GM10266 (cell line): ENCODE measurements at regions not wholly inside any gene's neighbourhood (a gene's known extent, or its start where the extent isn't known, plus 50 kb on each side); places are given as distances from the start of the nearest gene placed in this dataset.
A peak's percentile ranks its signal among the peaks of the same experiment; 100 is the strongest.

Experiments
- DNase-seq: peaks from one replicate; pipeline ENCODE4 v3.0.0; 2012; ENCODE audit errors: extremely low spot score
- TF ChIP-seq, protein P1 (sequence below): IDR thresholded peaks from 2 replicates; pipeline ENCODE4 v1.5.1; 2012; ENCODE audit warnings: mild to moderate bottlenecking, low read depth; ENCODE audit not compliant: control insufficient read depth, insufficient read depth; ENCODE audit errors: missing control alignments

DNA sequence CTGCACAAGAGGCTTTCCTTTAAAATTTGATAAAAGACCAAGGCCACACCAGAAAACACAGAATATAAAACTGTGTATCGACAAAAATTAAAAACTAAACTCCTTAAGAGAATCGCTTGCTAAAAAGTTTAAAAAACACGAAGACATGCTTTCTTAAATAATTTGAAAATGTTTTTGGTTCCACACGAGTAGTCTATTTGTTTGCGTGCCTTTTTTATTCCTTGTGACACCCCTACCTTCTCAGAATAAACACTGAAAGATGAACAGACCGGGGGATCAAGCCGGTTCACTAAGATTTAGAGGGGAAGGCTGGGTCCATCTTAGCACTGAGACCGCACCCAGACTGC is 256.4 kb upstream of the STARD13 start:
- TF ChIP-seq, protein P1, sequence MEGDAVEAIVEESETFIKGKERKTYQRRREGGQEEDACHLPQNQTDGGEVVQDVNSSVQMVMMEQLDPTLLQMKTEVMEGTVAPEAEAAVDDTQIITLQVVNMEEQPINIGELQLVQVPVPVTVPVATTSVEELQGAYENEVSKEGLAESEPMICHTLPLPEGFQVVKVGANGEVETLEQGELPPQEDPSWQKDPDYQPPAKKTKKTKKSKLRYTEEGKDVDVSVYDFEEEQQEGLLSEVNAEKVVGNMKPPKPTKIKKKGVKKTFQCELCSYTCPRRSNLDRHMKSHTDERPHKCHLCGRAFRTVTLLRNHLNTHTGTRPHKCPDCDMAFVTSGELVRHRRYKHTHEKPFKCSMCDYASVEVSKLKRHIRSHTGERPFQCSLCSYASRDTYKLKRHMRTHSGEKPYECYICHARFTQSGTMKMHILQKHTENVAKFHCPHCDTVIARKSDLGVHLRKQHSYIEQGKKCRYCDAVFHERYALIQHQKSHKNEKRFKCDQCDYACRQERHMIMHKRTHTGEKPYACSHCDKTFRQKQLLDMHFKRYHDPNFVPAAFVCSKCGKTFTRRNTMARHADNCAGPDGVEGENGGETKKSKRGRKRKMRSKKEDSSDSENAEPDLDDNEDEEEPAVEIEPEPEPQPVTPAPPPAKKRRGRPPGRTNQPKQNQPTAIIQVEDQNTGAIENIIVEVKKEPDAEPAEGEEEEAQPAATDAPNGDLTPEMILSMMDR = no peak
- DNase-seq = no peak

DNA sequence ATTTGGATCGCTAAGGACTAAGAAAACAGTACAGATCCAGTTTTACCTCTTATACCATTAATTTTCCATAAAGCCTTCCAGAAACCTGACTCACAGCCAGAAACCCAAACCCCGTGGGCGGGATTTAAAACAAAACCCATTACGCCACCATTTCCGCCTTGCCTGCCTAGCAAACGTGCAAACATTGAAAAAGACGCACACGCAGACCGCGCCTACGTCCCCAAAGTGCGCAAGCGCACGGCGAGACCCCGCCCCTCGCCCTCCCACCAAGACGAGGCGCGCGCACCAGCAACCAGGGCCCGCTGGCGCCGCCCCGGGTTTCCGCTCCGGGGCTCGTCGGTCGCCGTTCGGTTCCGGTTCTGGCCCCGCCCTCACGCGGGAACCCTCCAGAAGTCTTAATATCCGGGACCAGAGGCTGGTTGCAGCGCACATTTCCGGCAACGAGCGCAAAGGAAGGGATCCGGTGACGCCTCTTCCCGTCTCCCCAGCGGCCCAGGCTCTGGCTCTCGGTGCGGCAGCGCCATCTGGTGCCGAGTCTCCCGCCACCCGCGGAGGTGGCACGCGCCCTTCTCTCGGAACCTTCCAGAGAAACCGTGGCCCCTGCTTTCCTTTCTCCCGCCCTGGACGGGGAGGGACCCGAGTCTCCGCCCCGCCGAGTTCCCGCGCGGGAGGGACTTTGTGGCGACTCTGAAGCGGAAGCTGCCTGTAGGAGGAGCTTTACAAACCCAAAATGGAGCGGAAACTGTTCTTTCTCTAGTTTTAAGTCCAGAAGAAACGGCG is 256.9 kb upstream of the STARD13 start:
- peak; percentile 87 for DNase-seq

DNA sequence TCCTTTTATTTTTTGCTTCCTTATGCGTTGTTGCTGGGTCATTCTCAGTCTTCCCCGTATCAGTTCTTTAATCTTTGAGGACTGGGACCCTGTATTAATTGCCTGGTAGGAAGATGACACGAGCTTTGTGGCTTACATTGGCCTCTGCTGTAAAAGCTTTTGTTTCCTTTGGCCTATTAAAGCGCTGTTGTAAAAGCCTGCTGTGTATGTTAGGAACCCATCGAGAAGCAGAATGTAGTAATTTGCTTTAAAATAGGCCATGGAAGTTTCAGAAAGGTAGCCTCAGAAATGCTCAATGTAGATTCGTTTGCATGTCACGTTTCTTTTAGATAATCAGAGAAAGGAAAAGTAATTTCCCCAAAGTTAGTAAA is 257.5 kb upstream of the STARD13 start:
- TF ChIP-seq, protein P1 = no peak
- DNase-seq = no peak

More for the DNA sequence above, 256.9 kb upstream of the STARD13 start:
- TF ChIP-seq, protein P1 = peak; percentile 91

DNA sequence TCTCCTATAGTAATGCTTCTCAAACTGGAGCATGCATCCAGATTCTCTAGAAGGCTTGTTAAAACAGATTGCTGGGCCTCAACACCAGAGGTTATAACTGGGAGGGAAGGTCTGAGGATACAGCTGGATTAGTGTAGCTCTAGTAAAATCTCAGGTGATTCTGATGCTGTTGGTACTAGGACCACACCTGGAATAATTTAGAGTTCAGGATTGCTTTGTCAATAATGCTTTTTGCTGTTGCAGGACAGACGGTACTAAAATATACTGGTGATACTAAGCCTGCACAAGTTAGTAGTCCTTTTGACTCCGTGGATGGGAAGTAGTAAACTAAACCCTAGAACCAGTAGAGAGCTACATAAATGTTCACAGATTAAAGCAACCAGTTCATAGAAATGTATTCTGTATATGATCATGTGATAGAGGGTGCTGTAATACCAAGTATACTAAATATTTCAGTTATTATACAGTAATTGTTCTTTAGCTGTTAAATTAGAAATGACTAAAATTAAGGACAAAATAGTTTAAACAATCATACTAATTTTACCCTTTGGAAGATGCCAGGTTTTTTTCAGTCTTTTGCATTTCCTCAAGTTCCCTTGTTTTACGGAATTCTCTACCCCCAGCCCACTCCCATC is 258.2 kb upstream of the STARD13 start:
- TF ChIP-seq, protein P1 = no peak
- no peak for DNase-seq

DNA sequence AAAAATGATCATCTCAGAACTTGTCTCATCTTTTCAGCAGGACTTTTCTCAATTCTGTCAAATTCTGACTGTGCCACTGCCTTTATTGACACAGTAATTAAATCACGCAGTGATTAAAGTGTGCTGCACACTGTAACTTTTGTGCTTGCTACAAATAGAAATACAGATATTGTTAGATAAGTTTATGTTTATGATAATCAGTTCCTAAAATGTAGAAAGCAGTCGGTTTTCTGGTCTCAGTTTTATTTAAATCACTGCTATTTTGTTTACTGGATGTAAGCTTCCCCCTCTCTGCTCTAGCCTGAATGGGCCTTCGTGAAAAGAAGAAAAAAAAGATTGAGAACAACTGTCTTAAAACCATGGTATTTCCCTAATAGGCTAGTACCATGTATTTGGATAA is 258.8 kb upstream of the STARD13 start:
- TF ChIP-seq, protein P1 = no peak
- no peak for DNase-seq

DNA sequence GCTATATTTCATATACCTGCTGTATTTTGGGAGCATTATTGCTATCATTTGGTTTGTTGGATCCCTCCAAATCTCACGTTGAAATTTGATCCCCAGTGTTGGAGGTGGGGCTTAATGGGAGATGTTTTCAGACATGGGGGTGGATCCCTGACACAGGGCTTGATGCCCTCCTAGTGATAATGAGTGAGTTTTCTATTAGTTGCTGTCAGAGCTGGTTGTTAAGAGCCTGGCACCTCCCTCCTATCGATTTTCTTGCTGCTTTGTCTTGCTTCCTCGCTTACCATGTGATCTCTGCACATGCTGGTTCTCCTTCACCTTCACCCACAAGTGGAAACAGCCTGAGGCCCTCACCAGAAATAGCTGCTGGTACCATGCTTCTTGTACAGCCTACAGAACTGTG is 259.9 kb upstream of the STARD13 start:
- DNase-seq = no peak
- TF ChIP-seq, protein P1 = no peak

DNA sequence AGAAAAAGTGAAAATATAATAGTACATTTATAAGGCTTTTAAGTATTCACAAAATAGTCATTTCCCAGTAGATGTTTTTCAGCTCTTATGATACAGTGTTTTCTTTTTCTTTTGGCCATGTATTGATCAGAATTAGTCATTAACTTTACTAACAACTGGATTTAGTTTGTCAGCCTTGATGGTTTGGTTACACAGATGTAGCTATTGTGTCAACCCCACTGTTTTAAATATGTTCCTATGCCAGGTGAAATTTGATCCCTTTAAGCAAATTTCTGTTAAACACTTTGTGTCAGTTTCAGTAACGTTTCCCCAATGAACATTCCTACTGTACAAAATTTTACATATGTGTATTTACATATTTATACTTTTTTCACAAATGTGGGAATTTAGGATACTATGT is 261.5 kb upstream of the STARD13 start:
- TF ChIP-seq, protein P1 = no peak
- no peak for DNase-seq
